ENCODE measurements at regions not wholly inside any gene's neighbourhood (a gene's known extent, or its start where the extent isn't known, plus 50 kb on each side); places are given as distances from the start of the nearest gene placed in this dataset.

DNA sequence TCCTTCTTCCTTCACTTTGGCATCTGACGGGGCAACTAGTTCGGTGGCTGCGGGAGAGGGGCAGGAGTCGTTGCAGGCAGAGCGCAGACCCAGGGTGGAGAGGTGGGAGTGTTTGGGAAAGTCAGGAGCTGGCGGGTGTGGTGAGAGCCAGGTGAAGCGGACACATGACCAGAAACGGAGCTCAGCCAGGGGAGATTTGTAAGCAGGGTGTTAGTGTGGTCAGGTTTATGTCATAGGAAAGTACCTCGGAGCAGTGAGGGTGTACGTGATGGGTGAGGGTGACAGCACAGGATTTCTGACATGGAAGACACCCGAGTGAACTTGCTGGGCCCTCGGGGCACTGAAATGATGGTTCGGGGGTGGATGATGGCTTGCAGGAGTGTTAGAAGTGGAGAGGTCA, 247.4 kb upstream of the TPM1 start:
- Histone ChIP-seq H2AFZ (ENCODE audit: low read length) (no peak overlapping the region), H3K4me3 (ENCODE audit: low read depth, low read length, poor library complexity, severe bottlenecking) (no peak overlapping the region), H3K9me3 (ENCODE audit: low read length) (no peaks in the 10 kb centered on the region), H3K36me3 (ENCODE audit: insufficient read depth, low read length) (no peaks in the 10 kb centered on the region), H3K9me2 (ENCODE audit: insufficient read depth, low read length) (no peaks in the 10 kb centered on the region), H4K20me1 (ENCODE audit: insufficient read depth, low read length) (no peaks in the 10 kb centered on the region), H3K4me2 (ENCODE audit: low read length) (no peak overlapping the region), H3K79me2 (ENCODE audit: insufficient read depth, low read depth, low read length) (no peaks in the 10 kb centered on the region), H3K27ac (ENCODE audit: low read depth, low read length, poor library complexity, severe bottlenecking) (no peak overlapping the region), H3K4me1 (ENCODE audit: insufficient read depth, low read length, poor library complexity, severe bottlenecking) (no peaks in the 10 kb centered on the region)
- intact Hi-C loops (cut with micrococcal nuclease; ENCODE audit: unreplicated experiment), result no loop called here
- DNase-seq (ENCODE audit: low spot score), result no peak
- no peak for TF ChIP-seq EZH2phosphoT487 (IDR thresholded peaks at IDR 0.05; ENCODE audit: borderline replicate concordance, low read depth, low read length)
- CTCF ChIA-PET (ENCODE audit: unreplicated experiment), result no interaction called here
- POLR2A ChIA-PET, result no interaction called here
- BruUV-seq (replicated peaks), result no TSS peak

DNA sequence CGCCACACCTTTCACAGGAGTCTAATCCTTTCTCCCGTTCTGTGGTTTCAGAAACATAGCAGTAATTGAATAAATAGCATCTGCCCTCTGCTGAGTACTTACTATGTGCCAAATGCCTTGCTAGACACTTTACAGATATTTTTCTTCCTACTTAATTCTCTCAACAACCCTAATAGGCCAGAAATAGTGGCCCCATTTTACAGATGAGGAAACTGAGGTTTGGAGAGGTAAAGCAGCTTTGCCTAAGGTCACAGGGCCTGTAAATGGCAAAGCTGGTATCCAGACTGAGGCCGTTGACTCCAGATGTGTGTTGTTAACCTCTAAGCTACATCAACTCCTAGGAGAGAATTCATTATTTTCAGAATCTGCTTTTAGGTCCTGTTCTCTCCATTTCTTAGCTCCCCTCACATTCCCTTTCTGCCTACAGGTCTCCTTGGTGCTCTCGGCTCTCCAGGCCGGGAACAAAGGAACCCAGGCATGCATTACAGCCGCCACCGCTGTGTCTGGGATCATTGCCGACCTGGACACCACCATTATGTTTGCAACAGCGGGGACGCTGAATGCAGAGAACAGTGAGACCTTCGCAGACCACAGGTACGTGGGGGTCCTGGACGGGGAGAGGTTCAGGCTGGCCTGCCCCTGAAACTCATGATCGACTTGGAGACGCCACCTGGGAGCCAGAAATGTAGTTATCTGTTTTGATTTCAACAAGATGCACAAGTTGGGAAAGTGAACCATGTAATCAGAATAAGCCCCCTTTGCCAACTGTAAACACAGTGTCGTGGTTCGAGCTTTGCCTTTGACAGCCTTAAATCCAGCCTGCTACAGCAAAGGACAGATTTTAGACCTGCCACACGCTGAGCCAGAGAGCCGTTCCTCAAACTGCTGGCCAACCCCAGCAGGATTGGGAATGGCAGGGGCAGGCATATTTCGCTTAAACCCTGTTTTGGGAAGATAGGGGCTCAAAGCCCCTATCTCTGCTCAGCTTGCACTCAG, 246.5 kb upstream of the TPM1 start:
- H3K79me2 ChIP-seq (ENCODE audit: insufficient read depth, low read depth, low read length), result no peaks in the 10 kb centered on the region
- no peak for TF ChIP-seq EZH2phosphoT487 (IDR thresholded peaks at IDR 0.05; ENCODE audit: borderline replicate concordance, low read depth, low read length)
- TF ChIP-seq, protein P1, sequence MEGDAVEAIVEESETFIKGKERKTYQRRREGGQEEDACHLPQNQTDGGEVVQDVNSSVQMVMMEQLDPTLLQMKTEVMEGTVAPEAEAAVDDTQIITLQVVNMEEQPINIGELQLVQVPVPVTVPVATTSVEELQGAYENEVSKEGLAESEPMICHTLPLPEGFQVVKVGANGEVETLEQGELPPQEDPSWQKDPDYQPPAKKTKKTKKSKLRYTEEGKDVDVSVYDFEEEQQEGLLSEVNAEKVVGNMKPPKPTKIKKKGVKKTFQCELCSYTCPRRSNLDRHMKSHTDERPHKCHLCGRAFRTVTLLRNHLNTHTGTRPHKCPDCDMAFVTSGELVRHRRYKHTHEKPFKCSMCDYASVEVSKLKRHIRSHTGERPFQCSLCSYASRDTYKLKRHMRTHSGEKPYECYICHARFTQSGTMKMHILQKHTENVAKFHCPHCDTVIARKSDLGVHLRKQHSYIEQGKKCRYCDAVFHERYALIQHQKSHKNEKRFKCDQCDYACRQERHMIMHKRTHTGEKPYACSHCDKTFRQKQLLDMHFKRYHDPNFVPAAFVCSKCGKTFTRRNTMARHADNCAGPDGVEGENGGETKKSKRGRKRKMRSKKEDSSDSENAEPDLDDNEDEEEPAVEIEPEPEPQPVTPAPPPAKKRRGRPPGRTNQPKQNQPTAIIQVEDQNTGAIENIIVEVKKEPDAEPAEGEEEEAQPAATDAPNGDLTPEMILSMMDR (conservative IDR thresholded peaks at IDR 0.05; ENCODE audit: low read length), result no peak
- DNase-seq (ENCODE audit: low spot score), result no peak
- no peaks in the 10 kb centered on the region for H3K9me2 ChIP-seq (ENCODE audit: insufficient read depth, low read length)
- H3K36me3 ChIP-seq (ENCODE audit: insufficient read depth, low read length), result no peaks in the 10 kb centered on the region
- ChIA-PET POLR2A (no interaction called here), CTCF (ENCODE audit: unreplicated experiment) (no interaction called here)
- H3K27ac ChIP-seq (ENCODE audit: low read depth, low read length, poor library complexity, severe bottlenecking), result no peak overlapping the region
- no peaks in the 10 kb centered on the region for H3K9me3 ChIP-seq (ENCODE audit: low read length)
- H4K20me1 ChIP-seq (ENCODE audit: insufficient read depth, low read length), result no peaks in the 10 kb centered on the region
- H3K4me1 ChIP-seq (ENCODE audit: insufficient read depth, low read length, poor library complexity, severe bottlenecking), result no peaks in the 10 kb centered on the region
- H3K4me2 ChIP-seq (ENCODE audit: low read length), result no peak overlapping the region
- no TSS peak for BruUV-seq (replicated peaks)
- H3K4me3 ChIP-seq (ENCODE audit: low read depth, low read length, poor library complexity, severe bottlenecking), result no peak overlapping the region
- intact Hi-C loops (cut with micrococcal nuclease; ENCODE audit: unreplicated experiment), result no loop called here
- H2AFZ ChIP-seq (ENCODE audit: low read length), result no peak overlapping the region

DNA sequence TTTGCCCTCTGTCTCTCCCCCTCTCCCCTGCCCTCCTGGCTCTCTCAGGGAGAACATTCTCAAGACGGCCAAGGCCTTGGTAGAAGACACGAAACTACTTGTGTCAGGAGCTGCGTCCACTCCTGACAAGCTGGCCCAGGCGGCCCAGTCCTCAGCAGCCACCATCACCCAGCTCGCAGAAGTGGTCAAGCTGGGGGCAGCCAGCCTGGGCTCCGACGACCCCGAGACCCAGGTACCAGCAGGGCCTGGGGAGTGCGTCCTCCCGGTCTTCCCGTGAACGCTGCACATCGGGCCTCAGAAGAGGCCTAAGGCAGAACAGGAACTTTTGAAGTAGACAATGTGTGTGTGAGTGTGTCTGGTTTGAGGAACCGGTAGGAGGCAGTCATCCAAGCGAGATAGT, 245.4 kb upstream of the TPM1 start:
- ChIA-PET POLR2A (no interaction called here), CTCF (ENCODE audit: unreplicated experiment) (no interaction called here)
- no peaks in the 10 kb centered on the region for H3K79me2 ChIP-seq (ENCODE audit: insufficient read depth, low read depth, low read length)
- TF ChIP-seq, protein P1 (conservative IDR thresholded peaks at IDR 0.05; ENCODE audit: low read length), result no peak
- TF ChIP-seq EZH2phosphoT487 (IDR thresholded peaks at IDR 0.05; ENCODE audit: borderline replicate concordance, low read depth, low read length), result no peak
- intact Hi-C loops (cut with micrococcal nuclease; ENCODE audit: unreplicated experiment), result no loop called here
- no peak overlapping the region for H3K27ac ChIP-seq (ENCODE audit: low read depth, low read length, poor library complexity, severe bottlenecking)
- no peaks in the 10 kb centered on the region for H3K4me1 ChIP-seq (ENCODE audit: insufficient read depth, low read length, poor library complexity, severe bottlenecking)
- no peaks in the 10 kb centered on the region for H3K9me3 ChIP-seq (ENCODE audit: low read length)
- DNase-seq (ENCODE audit: low spot score), result no peak
- H3K9me2 ChIP-seq (ENCODE audit: insufficient read depth, low read length), result no peaks in the 10 kb centered on the region
- BruUV-seq (replicated peaks), result no TSS peak
- H4K20me1 ChIP-seq (ENCODE audit: insufficient read depth, low read length), result no peaks in the 10 kb centered on the region
- H3K4me2 ChIP-seq (ENCODE audit: low read length), result no peak overlapping the region
- H3K36me3 ChIP-seq (ENCODE audit: insufficient read depth, low read length), result no peaks in the 10 kb centered on the region
- no peak overlapping the region for H3K4me3 ChIP-seq (ENCODE audit: low read depth, low read length, poor library complexity, severe bottlenecking)
- no peak overlapping the region for H2AFZ ChIP-seq (ENCODE audit: low read length)
